GM21423 (cell line): ENCODE measurements at regions not wholly inside any gene's neighbourhood (a gene's known extent, or its start where the extent isn't known, plus 50 kb on each side); places are given as distances from the start of the nearest gene placed in this dataset.
"Not testable (repeated sequence)": the region's sequence is repeated elsewhere in the genome, so short reads cannot be mapped to it uniquely, and the experiment has no call there.

Experiments
- ATAC-seq: cut with Tn5 transposase; IDR thresholded peaks from one replicate; pipeline ENCODE4 v1.9.1; 2021; ENCODE audit warnings: mild to moderate bottlenecking, moderate library complexity; ENCODE audit not compliant: unreplicated experiment

- no peak for ATAC-seq
Measured at GRCh38 chr5:57727591-57727990, 245.0 kb upstream of the ACTBL2 start.

GRCh38 chr5:57725658-57726504 is 243.3 kb upstream of the ACTBL2 start:
- no peak for ATAC-seq

- ATAC-seq: no peak
Measured at GRCh38 chr5:57724836-57725235, 242.2 kb upstream of the ACTBL2 start.

GRCh38 chr5:57721226-57721625 is 238.6 kb upstream of the ACTBL2 start:
- ATAC-seq: no peak

GRCh38 chr5:57720656-57721055 is 238.0 kb upstream of the ACTBL2 start:
- no peak for ATAC-seq

GRCh38 chr5:57719216-57719615 is 236.6 kb upstream of the ACTBL2 start:
- ATAC-seq: no peak

- ATAC-seq: no peak
Measured at GRCh38 chr5:57718155-57718554, 235.5 kb upstream of the ACTBL2 start.

GRCh38 chr5:57717555-57717954 is 234.9 kb upstream of the ACTBL2 start:
- no peak for ATAC-seq

- no peak for ATAC-seq
Measured at GRCh38 chr5:57716661-57717060, 234.1 kb upstream of the ACTBL2 start.

GRCh38 chr5:57715296-57715695 is 232.7 kb upstream of the ACTBL2 start:
- ATAC-seq: no peak

- ATAC-seq: not testable (repeated sequence)
Measured at GRCh38 chr5:57713535-57713934, 230.9 kb upstream of the ACTBL2 start.

- no peak for ATAC-seq
Measured at GRCh38 chr5:57711946-57712345, 229.3 kb upstream of the ACTBL2 start.

- ATAC-seq: no peak
Measured at GRCh38 chr5:57711471-57711870, 228.9 kb upstream of the ACTBL2 start.

- ATAC-seq: no peak
Measured at GRCh38 chr5:57710126-57710525, 227.5 kb upstream of the ACTBL2 start.

- no peak for ATAC-seq
Measured at GRCh38 chr5:57705769-57706168, 223.2 kb upstream of the ACTBL2 start.

- ATAC-seq: no peak
Measured at GRCh38 chr5:57703721-57704120, 221.1 kb upstream of the ACTBL2 start.

GRCh38 chr5:57700484-57700883 is 217.9 kb upstream of the ACTBL2 start:
- ATAC-seq: no peak

GRCh38 chr5:57700072-57700471 is 217.5 kb upstream of the ACTBL2 start:
- no peak for ATAC-seq

- ATAC-seq: no peak
Measured at GRCh38 chr5:57698802-57699201, 216.2 kb upstream of the ACTBL2 start.

- no peak for ATAC-seq
Measured at GRCh38 chr5:57698086-57698485, 215.5 kb upstream of the ACTBL2 start.

GRCh38 chr5:57696825-57697570 is 214.4 kb upstream of the ACTBL2 start:
- no peak for ATAC-seq

GRCh38 chr5:57696389-57696769 is 213.8 kb upstream of the ACTBL2 start:
- no peak for ATAC-seq
